KG1 (cell line): ENCODE measurements at regions not wholly inside any gene's neighbourhood (a gene's known extent, or its start where the extent isn't known, plus 50 kb on each side); places are given as distances from the start of the nearest gene placed in this dataset.
"Not testable (repeated sequence)": the region's sequence is repeated elsewhere in the genome, so short reads cannot be mapped to it uniquely, and the experiment has no call there.

Experiments used
- DNase-seq: peaks from one replicate; lab custom pipeline; 2025; lab: John Stamatoyannopoulos, UW

GRCh38 chr6:3900744-3901336 lies 51.7 kb downstream of the FAM50B start:
- DNase-seq = no peak

- DNase-seq = no peak
Measured at GRCh38 chr6:3902871-3903648, 53.9 kb downstream of the FAM50B start.

- DNase-seq = no peak
Measured at GRCh38 chr6:3904518-3904917, 55.3 kb downstream of the FAM50B start.

DNA sequence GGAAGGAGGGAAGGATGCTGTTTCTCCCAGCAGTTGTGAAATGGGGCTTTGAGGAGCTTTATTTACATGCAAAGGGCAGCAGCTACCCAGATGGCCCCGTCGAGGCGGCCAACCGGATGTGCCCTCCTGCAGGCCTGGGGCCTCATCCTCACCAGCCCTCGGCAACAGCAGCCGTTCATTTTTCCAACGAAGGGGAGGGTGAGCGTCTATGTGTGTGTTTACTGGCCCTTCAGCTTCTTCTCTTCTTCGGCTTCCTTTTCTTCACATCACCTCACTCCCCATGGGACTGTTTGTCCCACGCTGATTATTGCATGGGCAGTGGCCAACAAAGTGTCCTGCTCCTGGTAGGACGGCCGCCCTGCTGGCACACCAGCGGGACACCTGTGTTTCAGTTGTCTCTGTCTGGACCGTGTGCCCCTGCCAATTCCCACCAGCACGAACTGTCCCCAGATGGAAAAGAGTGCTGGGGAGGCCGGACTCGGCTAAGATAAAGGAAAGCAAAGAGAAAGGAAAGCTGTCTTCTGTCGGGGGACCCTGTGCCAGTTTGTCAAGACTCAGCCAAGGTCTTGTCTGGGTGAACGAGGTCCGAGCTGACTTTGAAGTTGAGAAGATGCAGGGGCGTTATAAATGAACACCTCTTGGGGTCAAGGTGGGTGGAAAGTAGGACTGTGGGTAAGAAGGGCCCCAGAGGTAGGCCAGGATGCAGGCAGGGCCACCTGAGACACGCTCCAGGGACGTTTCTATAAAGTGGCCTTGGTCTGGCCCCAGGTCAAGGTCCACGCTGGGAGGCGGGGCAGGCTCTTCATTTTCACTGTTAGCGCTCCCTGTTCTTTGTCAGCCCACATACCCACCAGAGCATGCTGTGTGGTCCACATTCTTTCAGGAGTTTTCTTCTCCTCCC lies 57.0 kb downstream of the FAM50B start:
- DNase-seq = no peak

DNA sequence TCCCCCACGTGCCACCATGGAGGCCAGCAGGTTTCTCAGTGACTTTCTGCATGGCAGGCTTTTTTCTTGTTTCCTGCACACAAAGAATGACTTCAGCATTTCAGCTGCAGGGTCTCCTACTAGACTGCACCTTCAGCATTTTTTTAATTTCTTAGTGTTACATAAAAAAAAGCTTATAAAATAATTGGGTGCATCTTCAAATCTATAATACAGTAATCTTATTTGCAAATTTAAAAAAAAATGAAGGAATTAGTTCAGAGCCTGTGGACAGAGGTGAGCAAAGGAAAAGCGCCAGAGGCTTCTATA lies 57.6 kb downstream of the FAM50B start:
- DNase-seq = no peak

DNA sequence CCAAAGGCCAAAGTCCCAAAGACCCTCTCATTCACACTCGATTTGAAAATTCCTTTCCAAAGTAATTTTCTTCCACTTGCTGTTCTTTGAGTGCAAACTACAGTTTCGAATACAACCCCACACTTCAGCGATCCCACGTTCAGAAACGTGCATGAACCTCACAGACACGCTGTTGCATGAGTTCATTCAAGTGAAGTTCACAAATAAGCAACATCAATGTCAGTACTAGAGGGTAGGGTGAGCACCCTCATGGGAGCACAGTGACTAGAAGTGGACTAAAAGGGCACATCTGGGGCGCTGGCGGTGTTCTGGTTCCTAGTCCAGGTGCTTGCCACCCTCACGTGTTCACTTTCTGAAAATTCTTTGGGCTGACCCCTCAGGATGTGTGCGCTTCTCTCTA lies 59.0 kb downstream of the FAM50B start:
- no peak for DNase-seq

DNA sequence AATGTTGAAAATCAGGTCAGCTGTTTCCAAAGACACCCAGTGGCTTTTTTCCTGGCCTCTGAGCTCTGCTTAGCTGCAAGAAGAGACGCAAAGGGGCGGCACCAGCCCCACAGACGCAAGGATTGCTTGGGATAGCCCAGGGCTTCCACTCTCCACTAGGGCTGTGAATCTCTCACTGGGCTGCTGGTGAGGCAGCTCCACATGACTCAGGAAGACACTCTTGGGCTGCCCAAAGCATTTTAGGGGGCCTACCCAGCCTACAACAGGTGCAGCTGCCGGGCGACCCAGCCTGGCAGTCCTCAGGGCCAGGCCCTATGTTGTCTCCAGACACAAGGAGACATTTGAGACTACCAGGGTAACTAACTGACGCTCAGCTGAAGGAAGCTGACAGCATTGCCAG lies 59.8 kb downstream of the FAM50B start:
- DNase-seq = no peak

GRCh38 chr6:3910106-3910663 lies 61.0 kb downstream of the FAM50B start:
- no peak for DNase-seq

DNA sequence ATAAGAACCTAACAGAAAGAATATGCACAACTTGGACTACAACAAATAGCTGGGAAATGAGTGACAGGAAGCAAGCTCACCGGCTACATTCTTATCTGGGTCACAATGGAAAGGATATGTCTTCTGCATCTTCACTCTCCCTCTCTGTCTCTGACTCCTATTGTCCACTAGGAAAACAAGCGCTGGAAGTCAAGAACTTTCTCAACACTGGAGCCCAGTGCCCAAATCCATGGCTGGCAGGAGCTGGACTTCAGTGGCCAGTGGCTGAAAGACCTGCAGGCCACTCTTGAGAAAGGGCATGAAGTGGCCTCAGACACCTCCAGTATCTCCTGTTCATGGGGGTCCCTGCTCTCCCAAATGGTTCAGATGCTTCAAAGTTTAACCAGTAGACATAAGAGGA lies 62.0 kb downstream of the FAM50B start:
- no peak for DNase-seq

GRCh38 chr6:3911614-3912336 lies 62.6 kb downstream of the FAM50B start:
- DNase-seq = no peak

GRCh38 chr6:3912361-3913076 lies 63.3 kb downstream of the FAM50B start:
- no peak for DNase-seq

GRCh38 chr6:3913077-3913957 lies 64.1 kb downstream of the FAM50B start:
- DNase-seq = no peak

DNA sequence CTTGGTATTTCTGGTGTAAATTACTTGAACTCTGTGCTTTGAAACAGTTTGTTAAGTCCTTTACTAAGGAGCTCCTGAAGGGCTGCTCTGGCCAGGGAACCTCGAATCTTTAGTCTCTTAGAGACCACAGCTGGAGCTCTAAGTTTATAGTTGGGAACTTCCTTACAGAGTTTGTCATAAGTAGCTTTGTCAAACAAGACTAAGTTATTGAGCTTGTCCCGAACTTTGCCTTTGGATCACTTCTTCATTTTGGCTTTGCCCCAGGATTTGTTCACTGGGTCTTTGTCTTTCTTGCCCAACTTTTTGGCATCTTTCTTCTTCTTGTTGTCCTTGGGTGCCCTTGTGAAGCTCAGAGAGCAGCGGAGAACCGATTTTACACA lies 64.8 kb downstream of the FAM50B start:
- no peak for DNase-seq

DNA sequence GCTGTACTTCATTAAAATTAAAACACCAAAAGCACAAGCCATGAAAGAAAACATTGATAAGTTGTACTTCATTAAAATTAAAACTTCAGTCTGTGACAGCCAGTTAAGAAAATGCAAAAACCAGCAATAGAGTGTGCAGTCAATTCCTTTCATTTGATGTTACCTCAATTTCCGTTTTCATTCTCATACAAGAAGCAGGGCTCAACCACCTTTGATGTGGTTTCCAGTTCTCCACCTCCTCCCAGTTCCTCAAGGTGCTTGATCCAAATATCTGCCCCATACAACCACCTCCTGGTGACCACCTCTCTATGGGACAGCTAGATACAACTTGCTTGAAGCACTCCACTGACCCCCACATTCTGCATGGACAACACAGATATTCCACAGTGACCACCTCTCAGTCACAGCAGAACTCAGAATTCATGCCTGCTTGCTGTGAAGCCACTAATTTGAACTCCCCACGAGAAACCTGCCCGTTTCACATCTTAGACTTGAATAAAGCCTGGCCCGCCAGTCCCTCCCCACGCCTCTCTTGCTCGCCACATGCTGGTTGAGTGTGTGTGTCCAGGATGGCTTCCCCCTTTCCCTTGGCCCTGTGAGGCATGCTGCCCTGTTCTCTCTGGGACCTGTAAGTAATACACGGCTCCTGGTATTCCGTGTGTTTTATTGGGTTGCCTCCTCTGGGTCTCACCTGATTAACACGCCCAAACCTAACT lies 66.1 kb downstream of the FAM50B start:
- DNase-seq = no peak

- no peak for DNase-seq
Measured at GRCh38 chr6:3916211-3916610, 67.0 kb downstream of the FAM50B start.

DNA sequence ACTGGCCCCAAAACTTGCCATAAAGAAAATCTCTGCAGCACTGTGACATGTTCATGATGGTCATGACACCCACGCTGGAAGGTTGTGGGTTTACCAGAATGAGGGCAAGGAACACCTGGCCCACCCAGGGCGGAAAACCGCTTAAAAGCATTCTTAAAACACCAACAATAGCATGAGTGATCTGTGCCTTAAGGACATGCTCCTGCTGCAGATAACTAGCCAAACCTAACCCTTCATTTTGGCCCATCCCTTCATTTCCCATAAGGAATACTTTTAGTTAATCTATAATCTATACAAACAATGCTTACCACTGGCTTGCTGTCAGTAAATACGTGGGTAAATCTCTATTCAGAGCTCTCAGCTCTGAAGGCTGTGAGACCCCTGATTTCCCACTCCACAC lies 67.6 kb downstream of the FAM50B start:
- not testable (repeated sequence) for DNase-seq

DNA sequence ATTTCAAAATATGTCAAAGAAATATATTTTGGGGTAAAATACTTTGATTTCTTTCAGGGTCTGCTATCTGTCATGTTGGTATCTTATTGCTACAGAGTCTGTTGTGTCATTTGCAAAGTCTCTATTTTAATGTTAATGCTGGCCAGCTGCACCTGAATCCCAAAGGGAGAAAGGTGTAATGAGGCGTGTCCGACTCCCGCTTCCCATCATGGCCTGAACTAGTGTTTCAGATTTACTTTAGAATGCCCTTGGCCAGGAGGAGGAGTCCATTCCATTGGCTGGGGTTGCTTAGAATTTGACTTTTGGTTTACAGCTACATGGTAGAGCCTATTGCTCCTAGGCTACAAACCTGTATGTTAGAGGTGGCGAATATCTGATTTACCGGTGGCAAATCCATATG lies 69.3 kb downstream of the FAM50B start:
- DNase-seq = no peak

GRCh38 chr6:3919130-3919628 lies 70.0 kb downstream of the FAM50B start:
- DNase-seq = no peak

DNA sequence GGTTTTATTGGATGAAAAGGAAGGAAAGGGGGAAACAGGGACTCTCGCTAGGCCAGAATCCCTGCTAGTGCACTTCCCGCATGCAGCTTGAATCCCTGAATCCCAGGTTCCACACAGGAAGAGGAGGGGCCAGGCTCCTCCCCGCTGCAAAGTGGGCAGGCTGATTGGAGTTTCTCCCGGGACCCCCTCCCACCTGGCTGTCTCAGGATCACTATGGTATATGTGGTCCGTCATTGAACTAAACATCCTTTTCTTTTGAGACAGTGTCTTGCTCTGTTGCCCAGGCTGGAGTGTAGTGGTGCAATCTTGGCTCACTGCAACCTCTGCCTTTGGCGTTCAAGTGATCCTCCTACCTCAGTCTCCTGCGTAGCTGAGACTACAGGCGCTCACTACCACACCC lies 70.7 kb downstream of the FAM50B start:
- no peak for DNase-seq

DNA sequence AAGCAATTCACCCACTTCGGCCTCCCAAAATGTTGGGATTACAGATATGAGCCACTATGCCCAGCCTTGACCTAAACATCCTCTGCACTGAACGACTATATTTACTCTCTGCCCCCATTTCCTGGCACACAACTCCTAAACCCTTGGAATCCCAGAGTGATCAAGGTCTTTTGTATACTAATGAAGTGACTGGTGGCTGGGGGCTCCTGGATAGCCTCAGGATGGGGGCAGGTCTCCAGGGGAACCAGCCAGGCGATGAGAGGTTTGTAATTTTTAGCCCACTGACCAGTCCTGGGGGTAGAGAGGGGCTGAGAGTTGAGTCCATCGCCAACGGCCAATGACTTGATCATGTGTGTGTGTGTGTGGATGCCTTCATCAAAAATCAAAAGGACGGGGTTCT lies 71.1 kb downstream of the FAM50B start:
- DNase-seq = no peak
